Right ventricle myocardium superior (tissue), 1 donor: ENCODE measurements at regions not wholly inside any gene's neighbourhood (a gene's known extent, or its start where the extent isn't known, plus 50 kb on each side); places are given as distances from the start of the nearest gene placed in this dataset.
"Not testable (repeated sequence)": the region's sequence is repeated elsewhere in the genome, so short reads cannot be mapped to it uniquely, and the experiment has no call there.

ENCODE experiments used
- ATAC-seq: fragments of 200-7000 bp; cut with Tn5 transposase; one replicate; pipeline ENCODE4 v1.9.1; 2020; ENCODE audit warnings: mild to moderate bottlenecking; ENCODE audit not compliant: poor library complexity
- DNase-seq: peaks from one replicate; pipeline ENCODE4 v3.0.0-alpha.2; 2020
- intact Hi-C: fragments of 100-400 bp; cut with DNase I; formaldehyde crosslinking; loops from one replicate; pipeline ENCODE4 v1.11.2; 2022
- donor health status: DM: no; HTN: yes; CAD: no; lungs with severe emphysema.

- ATAC-seq, result no peak
- intact Hi-C loops, result no loop called here
- DNase-seq, result no peak
These were observed 326.7 kb upstream of the ROPN1 start for GRCh38 chr3:124318656-124319055.

DNA sequence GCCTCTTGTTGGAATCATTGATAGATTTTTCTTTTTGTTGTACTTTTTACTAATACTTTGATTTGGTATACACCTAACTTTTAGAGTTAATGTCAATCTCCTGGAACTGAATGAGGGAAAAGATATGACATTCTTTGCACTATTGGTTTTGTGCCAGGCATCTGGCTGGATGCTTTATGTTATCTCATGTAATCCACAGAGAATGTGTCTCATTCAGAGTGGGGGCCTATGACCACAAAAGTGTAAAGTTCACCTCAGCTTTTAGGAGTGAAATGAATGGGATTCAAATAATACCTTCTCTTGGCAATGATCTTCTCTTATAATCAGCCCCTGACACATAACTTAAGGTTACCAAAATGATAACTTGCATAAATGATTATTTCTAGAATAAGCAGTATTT, 329.1 kb upstream of the ROPN1 start:
- no peak for ATAC-seq
- intact Hi-C loops, result no loop called here
- no peak for DNase-seq

GRCh38 chr3:124322309-124322880, 330.5 kb upstream of the ROPN1 start:
- intact Hi-C loops, result no loop called here
- DNase-seq (no peak), ATAC-seq (no peak)

- ATAC-seq, result no peak
- intact Hi-C loops, result no loop called here
These were observed 331.0 kb upstream of the ROPN1 start for GRCh38 chr3:124322966-124323365.

GRCh38 chr3:124325248-124325647, 333.3 kb upstream of the ROPN1 start:
- no peak for ATAC-seq
- no peak for DNase-seq
- intact Hi-C loops, result no loop called here

More at GRCh38 chr3:124322966-124323365, 331.0 kb upstream of the ROPN1 start:
- DNase-seq, result no peak

DNA sequence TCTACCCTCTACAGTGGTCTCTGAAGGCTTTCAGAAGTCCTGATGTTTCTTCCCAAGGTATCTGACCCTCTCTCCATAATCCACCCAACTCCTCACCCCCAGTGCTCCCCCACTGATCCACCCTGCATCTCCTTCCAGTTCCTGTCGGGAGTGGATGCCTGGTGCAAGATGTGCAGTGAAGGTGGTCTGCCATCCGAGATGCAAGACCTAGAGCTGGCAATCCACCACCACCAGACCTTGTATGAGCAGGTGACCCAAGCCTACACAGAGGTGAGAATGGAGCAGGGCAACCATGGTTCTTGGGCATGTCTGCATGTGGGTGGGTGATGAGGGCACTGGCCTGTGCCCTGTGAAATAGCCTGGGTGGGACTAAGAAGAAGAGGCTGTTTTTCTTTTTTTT, 337.8 kb upstream of the ROPN1 start:
- ATAC-seq, result no peak
- intact Hi-C loops, result no loop called here

GRCh38 chr3:124333931-124334640, 342.2 kb upstream of the ROPN1 start:
- no peak for ATAC-seq
- DNase-seq, result no peak
- intact Hi-C loops, result no loop called here

More for the DNA sequence above, 337.8 kb upstream of the ROPN1 start:
- no peak for DNase-seq

GRCh38 chr3:124336067-124336656, 344.2 kb upstream of the ROPN1 start:
- ATAC-seq (no peak), DNase-seq (no peak)
- intact Hi-C loops, result no loop called here

DNA sequence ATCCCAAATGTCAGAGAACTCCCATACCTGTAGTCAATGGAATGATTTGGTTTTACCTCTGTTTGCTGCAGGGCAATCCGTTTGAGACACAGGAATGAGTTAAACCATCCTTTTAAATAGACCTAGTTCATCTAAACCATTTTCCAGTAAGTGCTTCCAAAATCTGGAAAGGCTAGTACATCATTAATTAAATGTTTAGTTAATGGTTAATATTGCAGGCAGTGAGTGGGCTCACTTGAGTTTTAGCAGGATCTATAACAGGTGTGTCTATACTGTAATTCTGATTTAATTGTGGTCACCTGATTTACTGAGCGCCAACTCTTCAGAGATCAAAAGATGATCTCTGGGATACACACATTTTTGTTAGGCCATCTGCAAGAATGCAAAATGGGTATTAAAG, 353.9 kb upstream of the ROPN1 start:
- DNase-seq (no peak), ATAC-seq (no peak)
- intact Hi-C loops, result no loop called here

DNA sequence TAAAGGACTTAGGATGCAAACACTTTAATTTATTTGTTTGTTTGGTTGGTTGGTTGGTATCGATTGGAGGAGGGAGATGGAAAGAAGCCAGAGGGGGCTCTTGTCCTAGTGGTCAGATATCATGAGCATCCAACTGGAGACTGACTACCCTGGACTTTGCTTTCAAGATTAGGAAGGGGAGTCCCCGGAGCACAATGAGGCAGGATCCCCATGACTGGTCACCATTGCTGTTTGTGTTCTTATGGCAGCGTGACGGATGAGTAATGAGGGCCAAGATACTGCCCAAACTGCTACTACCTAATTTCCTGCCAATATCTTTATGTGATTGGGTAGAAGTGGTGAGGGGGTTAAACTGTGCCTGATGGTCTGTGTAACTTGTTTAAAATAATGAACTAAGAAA, 354.6 kb upstream of the ROPN1 start:
- DNase-seq (no peak), ATAC-seq (no peak)
- intact Hi-C loops, result no loop called here

DNA sequence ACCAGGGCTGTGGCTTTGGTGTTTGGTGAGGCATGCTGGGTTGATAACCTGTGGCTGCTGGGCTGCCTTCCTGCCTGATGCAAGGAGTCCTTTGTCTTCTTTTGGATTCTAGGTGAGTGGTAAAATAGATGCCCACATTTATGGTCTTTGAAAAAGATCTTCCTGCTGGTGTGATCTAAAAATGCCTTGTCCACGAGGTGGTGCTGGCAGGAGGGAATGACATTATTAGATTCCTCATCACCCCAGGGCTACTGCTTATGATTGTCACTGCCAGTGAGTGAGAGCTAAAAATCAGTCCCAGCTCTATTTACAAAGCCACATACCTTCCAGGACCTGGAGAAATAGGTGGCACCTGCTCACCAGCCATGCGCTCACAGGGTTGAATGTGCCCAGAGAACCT, 355.5 kb upstream of the ROPN1 start:
- DNase-seq (no peak), ATAC-seq (peak; percentile 18)
- intact Hi-C loops, result no loop called here

DNA sequence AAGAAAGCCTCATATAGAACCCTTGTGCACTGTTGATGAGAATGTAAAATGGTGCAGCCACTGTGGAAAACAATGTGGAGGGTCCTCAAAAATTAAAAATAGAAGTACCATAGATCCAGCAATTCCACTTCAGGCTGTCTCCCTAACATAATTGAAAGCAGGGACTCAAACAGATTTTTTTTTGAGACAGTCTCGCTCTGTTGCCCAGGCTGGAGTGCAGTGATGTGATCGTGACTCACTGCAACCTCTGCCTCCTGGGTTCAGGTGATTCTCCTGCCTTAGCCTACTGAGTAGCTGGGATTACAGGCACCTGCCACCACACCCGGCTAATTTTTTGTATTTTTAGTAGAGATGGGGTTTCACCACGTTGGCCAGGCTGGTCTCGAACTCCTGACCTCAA, 356.6 kb upstream of the ROPN1 start:
- intact Hi-C loops, ATAC-seq, DNase-seq: not testable (repeated sequence)

GRCh38 chr3:124351430-124352148, 359.7 kb upstream of the ROPN1 start:
- peak; percentile 71 for ATAC-seq
- intact Hi-C loops, result loop anchor here (1.0 to 5.0 kb wide), 2 partner anchors 117 to 201 kb away; no protein-coding TSS in a partner anchor
- no peak for DNase-seq

DNA sequence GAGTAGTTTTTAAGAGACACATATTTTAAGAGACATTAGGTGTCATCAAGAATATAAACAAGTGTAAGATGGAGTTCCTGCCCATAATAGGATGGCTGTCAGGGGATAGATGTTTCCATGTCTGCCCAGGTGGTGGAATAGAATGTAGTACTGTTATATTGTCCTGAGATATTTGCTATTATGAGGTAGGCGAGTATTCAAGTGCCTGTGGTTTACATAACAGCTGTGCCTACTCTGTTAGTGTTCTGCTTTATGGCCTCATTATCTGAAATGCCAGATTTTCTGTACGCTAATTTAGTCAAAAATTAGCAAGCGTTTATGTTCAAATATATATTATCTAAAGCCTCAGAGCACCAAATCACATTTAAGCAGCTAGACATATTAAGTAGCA, 360.2 kb upstream of the ROPN1 start:
- intact Hi-C loops, result loop anchor here (5.0 kb wide), 1 partner anchor 200 kb away; no protein-coding TSS in a partner anchor

DNA sequence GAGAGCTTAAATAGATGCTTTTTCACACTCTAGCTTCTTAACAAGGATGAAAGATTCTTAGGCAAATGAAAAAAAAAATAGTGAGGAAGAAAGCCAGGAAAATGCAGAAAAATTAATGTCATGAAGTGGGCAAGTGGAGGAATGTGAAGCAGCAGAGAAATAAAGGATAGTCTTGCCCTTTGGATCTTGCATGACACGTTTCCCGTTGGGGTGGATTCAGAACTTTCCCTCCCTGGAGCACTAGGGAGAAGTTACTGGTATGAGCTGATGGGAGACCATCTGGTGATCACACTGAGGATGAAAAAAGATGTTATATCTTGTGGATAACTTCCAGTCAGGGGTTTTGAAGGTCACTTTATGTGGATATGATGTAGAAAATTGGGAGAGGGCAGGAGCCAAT, 361.8 kb upstream of the ROPN1 start:
- intact Hi-C loops, result loop anchor here (5.0 kb wide), 1 partner anchor 199 kb away; no protein-coding TSS in a partner anchor
- ATAC-seq (no peak), DNase-seq (no peak)

More for the DNA sequence above, 360.2 kb upstream of the ROPN1 start:
- ATAC-seq, result no peak
- DNase-seq, result no peak

- intact Hi-C loops, result loop anchor here (5.0 kb wide), 1 partner anchor 198 kb away; no protein-coding TSS in a partner anchor
- DNase-seq, result no peak
- no peak for ATAC-seq
These were observed 362.2 kb upstream of the ROPN1 start for GRCh38 chr3:124354150-124354549.

DNA sequence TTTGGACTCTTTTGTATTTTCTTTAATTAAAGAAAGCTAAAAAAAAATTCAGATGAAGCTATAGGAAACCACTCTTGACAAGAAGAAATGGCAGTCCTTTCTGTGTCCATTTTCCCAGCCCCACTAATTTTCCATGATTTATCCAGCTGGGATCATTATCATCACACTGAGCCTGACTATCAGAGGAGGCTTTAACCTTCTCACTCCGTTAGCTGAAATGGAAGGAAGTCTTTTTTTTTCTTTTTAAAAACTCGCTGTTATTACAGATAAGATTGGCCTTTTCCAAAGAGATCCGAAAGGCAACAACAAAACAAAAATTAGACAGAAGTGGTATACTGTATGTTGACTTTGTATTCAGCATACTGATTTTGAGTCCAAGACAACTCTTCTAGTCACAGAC, 366.2 kb upstream of the ROPN1 start:
- ATAC-seq, result no peak
- intact Hi-C loops, result no loop called here

GRCh38 chr3:124360155-124360554, 368.2 kb upstream of the ROPN1 start:
- DNase-seq (no peak), ATAC-seq (no peak)
- intact Hi-C loops, result no loop called here

More for the DNA sequence above, 366.2 kb upstream of the ROPN1 start:
- DNase-seq, result no peak

DNA sequence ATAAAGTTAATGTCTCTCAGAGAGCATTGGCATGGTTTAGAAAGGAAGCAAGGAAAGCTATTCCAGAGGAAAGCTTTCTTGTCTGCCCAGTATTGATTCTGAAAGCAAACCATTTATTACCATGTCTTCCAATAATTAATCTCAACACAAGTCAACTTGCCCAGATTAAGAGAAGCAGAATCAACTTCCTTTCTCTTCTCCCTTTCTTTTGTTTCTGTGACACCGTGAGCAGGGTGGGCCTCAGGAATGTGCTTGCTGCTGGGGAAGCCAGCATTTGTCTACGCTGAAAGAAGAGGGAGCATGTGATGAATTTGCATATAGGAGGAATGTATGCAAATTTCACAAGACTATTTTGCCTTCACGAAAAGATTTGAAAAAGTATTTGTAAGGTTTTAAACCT, 368.6 kb upstream of the ROPN1 start:
- intact Hi-C loops, result no loop called here

More for the DNA sequence above, 368.6 kb upstream of the ROPN1 start:
- no peak for DNase-seq
- no peak for ATAC-seq
